HG02571 (cell line): ENCODE measurements at regions not wholly inside any gene's neighbourhood (a gene's known extent, or its start where the extent isn't known, plus 50 kb on each side); places are given as distances from the start of the nearest gene placed in this dataset.

Experiments used
- ATAC-seq: cut with Tn5 transposase; IDR thresholded peaks from one replicate; pipeline ENCODE4 v1.9.1; 2021; ENCODE audit warnings: mild to moderate bottlenecking, moderate library complexity; ENCODE audit not compliant: unreplicated experiment

DNA sequence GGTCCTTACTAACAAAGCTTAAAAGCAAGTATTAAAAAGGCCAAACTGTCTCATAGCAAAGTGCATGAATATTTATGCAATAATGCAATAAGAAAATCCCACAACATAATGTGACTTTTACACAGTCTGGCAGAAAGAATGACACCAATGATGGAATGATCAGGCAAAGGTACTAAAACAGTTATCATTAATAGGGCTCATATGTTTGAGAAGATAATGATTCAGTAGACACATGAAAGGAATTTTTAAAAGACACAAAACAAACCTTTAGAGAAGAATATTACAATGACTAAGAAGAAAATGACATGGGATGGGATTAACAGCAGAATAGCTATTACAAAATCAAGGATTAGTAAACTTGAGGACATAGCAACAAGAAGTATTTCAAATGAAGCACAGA lies 1411.2 kb upstream of the TMEM132C start:
- no peak for ATAC-seq

DNA sequence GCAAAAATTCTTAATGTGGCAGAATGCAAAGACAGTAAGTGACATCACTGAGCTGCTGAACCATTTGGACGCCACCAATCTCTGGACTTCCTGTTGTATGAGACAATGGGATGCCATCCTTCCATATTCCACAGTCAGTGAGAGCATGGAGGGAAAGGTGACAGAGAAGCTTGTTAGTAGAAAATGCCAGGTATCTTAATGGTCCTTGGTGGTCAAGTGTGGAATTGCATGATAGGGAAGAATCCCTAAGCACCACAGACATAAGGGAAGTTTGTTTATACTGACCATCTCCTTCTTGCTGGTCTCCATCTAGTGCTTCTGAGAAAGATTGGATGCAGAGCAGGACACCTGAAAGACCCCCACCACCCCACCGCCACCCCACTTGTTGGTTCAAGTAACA lies 1410.0 kb upstream of the TMEM132C start:
- no peak for ATAC-seq

DNA sequence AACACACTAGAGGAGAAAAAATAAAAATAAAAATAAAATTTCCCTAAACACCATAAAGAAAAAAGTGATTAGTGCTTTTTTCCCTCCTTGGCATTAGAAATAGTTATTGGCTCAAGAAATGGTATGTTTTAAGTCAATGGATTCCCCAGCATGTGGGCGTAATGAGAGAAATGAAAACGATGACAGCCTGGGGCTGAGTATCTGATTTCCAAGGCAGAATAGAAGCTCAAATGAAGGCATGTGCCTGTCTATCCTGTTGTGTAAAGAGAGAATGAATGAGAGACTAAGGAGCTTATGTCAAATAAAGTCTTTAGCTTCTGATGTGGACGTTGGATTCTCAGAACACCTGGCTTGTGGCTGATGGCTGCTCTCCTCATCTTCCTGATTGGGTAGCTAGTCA lies 1408.4 kb upstream of the TMEM132C start:
- ATAC-seq, result no peak

DNA sequence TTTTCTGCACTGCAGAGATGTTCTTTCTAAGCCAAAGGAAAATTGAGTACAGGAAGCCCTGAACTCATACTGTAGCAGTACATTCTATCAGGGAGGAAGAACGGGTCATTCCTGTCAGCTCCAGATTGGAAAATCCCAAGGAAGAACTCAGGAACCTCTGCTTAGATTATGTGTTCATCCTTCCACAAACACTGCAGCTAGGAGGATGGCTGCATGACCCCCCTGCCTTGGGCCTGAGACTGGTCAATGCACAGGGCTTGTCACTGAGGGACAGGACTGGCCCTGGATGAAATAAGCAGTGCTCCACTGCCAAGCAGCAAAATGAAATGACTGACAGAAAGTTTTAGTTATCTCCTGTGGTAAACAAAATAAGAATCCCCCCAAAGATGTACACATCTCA lies 1406.8 kb upstream of the TMEM132C start:
- no peak for ATAC-seq

DNA sequence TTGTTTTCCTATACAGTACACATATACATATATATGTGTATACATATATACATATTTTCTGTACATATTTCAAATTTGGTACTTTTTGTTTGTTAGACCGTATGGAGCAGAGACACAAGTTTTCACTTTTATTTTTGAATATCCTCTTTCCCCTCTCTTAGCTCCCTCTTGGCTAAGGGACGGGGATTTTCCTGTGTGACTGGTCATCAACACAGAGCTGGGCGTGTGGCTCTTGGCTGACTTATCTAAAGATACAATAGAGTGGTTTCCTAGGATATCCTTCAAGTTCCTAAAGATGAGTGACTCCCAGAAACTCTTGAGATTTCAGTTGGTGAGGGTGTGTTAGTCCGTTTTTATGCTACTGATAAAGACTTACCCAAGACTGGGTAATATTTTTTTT lies 1404.5 kb upstream of the TMEM132C start:
- no peak for ATAC-seq

DNA sequence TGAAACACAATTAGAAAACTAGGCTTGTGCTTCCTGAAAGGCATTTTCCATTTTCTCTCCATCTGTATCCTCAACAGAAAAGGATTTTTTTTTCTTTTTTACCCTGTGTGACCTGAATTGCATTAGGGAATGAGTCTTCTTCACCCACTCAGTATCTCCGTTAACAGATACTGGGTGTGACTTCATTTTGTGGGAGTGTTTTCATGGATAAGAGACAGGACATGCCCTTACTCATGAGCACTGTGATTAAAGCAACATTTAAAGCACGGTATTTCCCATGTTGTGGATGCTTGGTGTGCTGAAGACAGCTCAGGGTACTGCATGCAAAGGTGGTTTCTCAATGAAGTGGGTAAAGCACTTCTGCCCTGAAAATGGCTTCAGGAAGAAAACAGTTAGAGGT lies 1397.3 kb upstream of the TMEM132C start:
- no peak for ATAC-seq

DNA sequence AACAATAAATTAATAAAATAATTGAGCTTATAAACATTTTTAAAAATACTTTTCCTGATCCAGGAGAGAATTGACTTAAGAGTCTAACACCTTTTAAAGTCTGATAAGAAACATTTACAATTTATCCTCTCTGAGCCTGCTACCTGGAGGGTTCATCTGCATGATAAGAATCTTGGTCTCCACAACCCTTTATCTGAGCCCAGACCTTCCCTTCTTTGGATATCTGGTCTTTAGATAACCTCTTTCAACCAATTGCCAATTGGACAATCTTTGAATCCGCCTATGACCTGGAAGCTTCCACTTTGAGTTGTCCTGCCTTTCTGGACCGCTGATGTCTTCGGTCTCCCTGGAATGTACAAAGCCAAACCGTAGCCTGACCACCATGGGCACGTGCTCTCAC lies 1393.3 kb upstream of the TMEM132C start:
- no peak for ATAC-seq

DNA sequence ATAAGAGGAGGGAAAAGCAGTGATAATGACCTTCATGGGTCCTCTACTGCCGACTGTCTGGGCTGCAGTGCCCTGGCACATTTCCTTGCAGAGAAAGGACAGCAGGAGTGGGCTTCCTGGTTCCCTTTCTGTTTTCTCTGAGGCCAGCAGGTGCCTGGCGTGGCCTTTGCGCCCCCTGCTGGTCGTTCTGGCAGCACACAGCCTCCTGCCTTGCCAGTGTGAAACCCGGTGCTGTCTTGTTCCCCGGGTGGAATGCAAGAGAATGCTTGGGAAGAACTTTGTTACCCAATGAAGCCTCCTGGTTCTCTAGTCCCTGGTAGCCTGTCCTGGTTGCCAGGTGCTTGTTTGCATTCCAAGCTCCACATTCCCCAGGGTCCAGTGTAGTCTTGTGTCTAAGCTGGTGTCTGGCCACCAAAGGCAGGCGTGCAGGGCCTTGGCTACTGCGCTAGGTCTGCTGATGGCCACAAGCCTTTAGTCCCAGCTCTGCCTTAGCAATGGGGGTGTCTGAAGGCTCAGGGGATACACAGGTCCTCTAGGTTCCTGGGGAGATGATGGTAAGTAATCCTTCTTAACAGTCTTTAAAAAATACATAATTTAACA lies 1392.4 kb upstream of the TMEM132C start:
- peak; percentile 81 for ATAC-seq

DNA sequence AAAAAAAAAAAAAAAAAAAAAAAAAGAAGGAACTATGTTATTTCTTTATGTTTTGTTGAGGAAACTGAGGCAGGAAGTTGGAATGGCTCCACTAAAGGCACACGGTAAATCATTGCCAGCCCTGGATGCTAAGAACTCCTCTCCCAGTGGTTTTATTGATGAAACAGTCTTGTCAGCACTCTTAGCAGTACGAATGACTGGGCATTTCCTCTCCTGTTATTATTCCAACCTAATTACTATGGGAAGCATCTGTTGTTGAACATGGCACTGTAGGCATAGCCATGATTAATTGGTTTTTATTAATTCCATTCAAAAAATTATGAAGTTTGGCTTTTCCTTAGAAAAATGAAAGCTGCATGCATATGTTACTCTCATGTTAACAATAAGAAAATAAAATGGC lies 1387.1 kb upstream of the TMEM132C start:
- ATAC-seq, result no peak

DNA sequence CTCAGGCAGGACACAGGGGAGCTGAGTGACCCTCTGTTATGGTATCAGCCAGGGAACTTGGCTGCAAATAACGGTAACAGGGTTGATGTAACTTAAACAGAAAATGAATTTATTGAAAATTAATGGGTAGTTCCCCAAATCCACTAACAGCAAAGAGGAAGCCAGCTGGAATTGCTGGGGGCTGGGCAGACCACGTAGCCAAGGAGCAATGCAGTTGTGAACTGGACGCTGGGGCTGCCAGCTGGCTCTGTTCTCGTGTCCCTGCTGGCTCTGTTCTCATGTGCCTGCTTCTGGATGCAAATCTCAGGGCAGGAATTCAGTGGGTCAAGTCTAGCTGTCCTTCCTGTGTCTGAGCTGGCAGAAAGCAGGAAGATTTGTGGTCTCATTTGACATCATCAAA lies 1383.3 kb upstream of the TMEM132C start:
- ATAC-seq, result no peak

DNA sequence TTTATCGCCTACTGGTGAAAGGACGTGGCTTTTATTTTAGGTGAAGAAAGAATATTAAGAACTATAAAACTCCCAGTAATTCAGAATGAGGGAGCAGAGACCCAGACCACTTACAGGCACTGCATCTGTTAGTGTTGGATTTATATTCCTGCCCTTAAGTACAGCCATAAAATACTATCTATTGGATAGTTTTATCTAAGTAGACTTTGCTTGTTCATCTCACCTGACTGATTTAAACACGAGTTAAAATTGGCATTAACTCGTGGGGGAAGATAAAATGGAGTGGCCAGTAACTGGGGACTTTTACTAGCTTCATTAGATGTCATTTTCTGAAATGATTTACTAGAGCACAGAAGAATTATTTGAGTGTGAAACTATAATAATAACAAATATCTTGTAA lies 1377.5 kb upstream of the TMEM132C start:
- no peak for ATAC-seq

DNA sequence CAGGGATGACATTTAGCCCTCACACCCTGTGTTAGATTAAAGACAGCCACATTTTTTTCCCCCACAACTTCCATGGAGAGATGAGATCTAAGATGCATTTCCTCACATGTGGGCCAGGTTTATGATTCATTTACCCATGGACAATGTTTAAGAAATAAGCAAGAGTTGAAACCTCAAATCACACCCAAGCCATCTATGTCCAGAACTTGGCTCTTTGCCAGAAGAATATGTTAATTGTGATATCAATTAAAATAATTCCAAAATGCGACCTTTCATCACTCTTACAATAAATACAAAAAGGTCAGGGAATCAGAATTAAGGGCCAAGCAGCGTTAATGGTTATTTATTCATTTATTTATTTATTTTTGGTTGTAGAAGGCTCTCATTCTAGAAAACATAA lies 1376.9 kb upstream of the TMEM132C start:
- no peak for ATAC-seq

DNA sequence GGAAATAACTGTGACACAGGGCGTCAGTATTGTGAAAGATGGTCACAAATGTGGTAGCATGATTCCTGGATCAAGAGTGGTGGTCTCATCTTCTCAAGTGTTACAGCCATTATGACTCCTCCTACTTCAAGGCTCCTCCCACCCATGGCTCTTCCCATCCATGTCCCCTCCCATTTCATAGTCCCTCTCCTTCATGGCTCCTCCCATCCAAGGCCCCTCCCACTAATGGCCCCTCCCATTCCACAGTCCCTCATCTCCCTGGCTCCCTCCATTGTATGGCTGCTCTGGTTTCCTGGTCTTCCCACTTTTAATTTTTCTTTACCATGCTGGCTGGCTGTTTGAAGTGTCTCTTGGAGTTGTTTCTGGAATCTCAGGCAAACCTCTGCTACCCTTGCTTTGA lies 1375.2 kb upstream of the TMEM132C start:
- ATAC-seq, result no peak

DNA sequence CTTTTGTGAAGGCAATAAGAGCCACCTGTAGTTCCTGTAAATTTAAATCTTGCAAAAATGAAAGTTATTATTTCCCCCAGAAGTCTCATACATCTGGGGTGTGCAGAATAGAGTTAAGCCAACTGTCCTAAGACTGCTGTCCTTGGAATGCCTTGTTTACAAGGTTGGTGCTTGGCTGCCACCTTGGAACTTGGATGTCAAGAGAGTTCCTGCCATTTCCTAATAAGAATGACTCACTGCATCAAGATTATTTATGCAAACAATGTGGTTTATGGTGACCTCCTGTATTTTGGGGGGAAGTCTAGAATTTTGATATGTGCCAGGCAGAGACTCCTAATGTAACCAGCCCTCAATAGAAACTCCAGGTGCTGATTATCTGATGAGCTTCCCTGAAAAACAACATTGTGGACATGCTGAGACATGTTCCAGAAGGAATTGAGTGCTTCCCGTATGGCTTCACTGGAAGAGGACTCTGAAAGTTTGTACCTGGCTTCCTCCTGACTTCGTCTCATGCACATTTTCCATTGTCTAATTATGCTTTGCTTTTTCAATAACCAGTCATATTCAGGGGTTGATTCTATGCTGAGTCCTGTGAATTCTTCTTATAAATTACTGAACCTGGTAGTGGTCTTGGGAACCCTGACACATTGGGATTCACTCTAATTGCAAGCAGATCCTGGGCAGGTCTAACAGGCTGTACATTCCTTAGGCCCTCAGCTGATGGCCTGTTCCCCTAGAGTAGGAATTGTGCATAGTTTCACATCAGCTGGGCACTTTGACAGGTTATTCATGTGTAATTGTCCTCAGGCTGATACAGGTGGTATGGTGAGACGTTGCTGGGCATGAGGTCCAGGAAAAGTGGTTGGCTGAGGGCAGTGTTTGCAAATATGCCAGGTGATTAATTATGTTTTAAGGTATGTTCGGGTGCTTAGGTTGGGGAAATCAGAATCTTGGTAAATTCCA lies 1370.7 kb upstream of the TMEM132C start:
- no peak for ATAC-seq

DNA sequence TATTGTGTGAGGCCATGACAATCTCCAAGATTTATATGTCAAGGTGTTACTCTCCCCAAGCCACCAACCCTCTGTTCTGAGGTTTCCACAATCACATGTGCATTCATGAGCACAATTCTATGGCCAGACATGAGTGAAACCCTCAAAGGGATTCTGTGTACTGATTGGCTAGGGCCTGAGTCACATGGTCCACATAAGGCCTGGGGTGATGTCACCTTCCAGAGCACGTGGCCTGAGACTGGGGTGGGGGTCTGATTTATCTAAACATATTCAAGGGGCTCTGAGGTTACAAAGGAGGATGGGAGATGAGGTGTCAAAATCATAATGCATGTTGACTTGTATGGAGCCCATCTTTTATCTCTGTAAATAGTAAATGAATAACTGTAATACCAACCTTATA lies 1369.9 kb upstream of the TMEM132C start:
- ATAC-seq, result no peak

DNA sequence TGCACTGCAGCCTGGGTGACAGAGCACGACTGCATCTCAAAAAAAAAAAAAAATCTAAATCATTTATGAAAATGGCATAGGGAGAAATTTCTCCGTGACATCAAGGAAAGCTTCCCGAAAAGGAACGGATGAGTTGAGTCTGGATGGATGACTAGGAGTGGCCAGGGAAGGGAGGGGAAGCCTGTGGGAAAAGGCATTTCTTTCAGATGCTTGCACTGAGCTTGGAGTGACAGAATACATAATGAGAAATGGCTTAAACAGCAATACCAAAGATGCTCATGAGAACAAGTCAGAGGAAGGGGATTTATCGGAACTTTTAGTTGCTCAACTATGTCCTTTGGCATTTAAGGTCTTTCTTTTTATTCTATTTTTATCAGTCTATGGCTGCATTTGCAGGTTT lies 1369.2 kb upstream of the TMEM132C start:
- ATAC-seq, result no peak

DNA sequence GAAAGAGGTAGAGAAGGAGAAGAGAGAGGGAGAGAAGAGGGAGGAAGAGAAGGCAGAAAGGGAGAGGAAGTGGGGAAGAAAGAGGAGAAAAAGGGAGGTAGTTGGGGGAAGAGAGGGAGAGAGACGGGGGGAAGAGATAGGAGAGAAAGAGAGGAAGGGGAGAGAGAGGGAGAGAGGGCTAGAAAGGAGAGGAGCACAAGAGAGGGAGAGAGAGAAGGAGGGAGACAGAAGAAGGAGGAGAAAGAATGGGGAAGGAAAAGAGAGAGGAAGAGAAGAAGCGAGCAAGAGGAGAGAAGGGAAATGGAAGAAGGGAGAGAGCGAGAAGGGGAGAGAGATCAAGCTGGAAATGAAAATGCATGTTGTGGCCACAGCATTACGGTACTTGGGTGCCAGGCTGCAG lies 1368.4 kb upstream of the TMEM132C start:
- no peak for ATAC-seq

DNA sequence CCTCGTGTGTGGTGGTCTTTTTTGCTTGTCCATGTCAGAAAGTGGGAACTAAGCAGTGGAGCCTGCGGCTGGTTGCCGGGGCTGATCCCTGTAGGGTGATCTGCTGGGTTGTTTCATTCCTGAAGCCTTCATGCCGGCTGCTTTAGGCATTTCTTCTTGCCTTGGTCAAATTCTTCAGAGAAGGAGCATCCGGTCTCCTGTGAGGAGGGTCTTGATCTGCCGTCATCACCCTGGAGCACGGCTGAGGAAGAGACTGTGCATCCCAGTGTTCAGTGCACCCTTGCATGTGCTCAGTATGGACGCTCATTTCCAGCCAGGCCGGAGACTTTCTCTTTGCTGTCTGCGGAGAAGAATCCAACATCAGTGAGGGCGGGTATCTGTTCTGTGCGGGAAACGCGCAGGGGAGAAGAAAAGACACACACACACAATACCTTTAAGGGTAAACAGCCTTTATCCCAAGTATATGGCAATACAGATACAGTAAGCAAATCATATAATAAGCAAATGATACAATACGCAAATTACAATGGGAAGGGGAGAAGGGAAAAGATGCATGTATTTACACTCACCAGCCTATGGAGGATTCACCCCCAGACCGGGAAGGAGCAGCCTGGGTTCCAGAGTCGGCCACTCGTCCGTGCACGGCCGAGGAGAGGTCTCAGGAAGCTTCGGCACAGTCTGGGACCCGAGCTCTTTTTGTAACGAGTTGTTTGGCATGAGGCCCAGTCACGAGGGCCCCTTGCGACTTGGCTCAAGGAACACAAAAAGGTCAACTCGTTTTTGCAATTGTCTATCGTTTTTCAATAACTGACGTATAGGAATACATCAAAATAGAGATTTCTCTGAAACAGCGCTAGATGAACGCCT lies 1366.8 kb upstream of the TMEM132C start:
- ATAC-seq, result no peak

DNA sequence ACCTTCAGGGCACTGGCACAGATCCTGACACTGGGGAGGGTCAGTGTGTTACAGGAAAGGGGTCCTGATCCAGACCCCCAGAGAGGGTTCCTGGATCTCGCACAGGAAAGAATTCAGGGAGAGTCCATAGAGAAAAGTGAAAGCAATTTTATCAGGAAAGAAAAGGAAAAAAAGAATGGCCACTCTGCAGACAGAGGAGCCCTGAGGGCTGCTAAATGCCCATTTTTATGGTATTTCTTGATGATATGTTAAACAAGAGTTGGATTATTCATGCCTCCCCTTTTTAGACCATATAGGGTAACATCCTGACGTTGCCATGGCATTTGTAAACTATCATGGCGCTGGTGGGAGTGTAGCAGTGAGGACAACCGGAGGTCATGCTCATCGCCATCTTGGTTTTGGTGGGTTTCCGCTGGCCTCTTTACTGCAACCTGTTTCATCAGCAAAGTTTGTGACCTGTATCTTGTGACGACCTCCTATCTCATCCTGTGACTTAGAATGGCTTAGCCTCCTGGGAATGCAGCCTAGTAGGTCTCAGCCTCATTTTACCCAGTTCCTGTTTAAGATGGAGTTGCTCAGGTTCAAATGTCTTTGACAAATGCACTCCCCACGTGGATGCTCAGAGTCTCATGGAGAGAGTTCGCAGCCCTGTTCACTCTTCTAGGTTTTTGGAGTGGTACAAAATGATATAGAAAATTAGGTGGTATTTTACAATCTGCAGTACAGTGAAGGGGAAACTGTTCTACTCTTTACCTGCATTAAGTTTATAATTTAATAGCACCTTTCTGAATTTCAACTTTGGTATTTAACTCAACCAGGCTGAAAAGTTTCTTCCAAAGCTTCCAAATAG lies 1363.7 kb upstream of the TMEM132C start:
- ATAC-seq, result no peak

DNA sequence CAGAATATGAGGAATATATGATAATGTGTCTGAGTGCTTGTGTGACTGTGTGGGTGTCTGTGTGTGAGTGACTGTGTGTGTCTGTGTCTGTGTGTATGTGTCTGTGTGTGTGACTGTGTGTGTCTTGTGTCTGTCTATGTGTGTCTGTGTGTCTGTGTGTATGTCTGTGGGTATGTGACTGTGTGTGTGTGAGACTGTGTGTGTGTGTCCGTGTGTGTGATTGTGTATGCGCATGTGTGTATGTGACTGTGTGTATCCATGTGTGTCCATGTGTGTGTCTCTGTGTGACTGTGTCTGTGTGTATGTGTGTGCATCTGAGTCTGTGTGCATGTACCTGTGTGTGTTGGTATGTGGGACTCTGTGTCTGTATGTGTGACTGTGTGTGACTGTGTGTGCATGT lies 1361.2 kb upstream of the TMEM132C start:
- no peak for ATAC-seq
